HG03196 (cell line): ENCODE measurements at regions not wholly inside any gene's neighbourhood (a gene's known extent, or its start where the extent isn't known, plus 50 kb on each side); places are given as distances from the start of the nearest gene placed in this dataset.
"Not testable (repeated sequence)": the region's sequence is repeated elsewhere in the genome, so short reads cannot be mapped to it uniquely, and the experiment has no call there.

ENCODE experiments used
- ATAC-seq: cut with Tn5 transposase; IDR thresholded peaks from one replicate; pipeline ENCODE4 v1.9.1; 2021; ENCODE audit not compliant: unreplicated experiment

DNA sequence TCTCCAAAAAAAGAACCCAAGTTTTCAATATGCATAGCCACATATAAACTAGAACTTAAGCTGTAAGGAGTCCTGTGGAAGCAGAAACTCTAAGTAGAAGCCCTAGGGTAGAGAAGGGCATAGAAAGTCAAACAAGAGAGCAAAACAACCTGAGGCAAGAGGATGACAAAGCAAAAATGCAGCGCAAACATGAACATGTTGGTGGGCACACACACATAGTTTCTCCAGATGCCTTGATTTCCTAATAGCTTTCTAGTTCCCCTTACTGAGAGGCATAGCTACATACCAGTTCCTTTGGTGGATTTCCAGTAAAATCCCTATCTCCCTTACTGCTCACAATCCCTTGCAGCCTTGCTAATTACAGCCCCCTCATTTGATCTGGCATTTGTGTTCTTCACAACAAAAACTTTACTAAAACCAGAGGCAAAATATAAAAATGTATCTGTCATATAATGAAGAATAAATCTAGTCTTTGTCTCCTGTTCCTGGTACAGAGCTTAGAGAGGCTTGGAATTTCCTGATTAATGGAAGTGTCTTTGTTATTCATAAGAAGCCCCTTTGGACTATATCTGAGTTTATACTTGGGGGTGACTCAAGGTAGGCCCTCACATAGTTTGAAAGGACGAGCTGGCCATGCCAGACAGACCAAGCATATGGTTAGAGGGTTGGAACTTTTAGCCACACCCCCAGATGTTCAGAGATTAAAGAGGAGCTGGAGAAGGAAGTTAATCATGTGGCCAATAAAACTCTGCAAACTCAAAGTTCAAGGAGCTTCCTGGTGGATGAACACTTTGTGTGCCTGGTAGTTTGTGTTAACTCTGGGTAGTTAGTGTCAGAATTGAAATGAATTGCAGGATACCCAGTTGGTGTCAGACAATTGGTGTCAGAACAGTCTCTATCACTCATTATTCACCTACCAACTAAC is 52.7 kb upstream of the ZCCHC13 start:
- ATAC-seq: no peak

DNA sequence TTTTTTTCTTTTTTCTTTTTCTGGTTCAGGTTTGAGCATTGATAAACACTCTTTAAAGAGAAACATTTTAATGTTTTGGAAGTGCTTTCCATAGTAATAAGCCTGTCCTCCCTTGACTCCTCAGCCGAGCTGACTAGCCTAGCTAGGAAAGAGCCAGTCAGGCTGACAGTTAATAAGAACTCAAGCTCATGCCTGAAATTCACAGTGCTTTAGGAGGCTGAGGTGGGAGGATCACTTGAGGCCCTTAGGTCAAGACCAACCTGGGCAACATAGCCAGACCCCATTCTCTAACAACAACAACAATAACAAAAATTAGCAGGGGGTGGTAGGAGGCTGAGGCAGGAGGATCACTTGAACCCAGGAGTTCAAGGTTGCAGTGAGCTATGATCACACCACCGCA is 53.4 kb upstream of the ZCCHC13 start:
- no peak for ATAC-seq

DNA sequence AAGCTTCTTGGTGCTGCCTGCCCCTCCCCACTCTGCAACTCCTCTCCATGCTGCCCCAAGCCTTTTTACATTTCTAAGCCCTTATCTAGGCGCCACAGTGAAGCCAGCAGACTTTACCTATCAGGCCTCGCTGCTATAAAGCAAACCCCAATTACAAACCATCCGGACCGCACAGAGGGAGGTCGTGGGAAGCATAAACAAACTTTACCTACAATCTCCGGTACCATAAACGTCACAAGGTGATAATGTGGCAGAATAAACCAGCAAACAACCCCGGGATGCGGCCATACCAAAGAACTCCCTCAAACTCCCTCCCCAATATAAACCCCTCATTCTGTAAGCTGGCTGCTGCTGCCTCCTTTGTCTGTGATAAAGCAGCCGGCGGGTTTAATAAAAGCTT is 54.0 kb upstream of the ZCCHC13 start:
- no peak for ATAC-seq

DNA sequence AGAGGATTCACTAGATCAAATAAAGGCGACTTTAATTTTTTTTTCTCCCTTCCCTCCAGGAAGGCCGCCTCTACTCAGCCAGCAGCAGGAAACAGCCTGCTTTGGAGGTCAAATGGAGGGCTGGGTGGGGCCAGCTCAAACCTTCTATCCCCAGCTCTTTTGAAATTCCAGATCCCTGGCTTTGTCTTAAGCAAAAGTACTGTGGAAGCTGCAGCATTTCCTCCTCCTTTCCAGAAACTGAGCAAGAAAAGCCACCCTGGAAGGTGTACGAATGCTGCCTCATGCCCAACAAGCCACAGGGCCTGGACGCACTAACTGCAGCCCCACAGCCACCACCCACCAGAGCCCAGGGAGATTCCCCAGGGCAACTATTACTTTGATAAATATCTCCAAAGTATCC is 55.1 kb upstream of the ZCCHC13 start:
- ATAC-seq: no peak

DNA sequence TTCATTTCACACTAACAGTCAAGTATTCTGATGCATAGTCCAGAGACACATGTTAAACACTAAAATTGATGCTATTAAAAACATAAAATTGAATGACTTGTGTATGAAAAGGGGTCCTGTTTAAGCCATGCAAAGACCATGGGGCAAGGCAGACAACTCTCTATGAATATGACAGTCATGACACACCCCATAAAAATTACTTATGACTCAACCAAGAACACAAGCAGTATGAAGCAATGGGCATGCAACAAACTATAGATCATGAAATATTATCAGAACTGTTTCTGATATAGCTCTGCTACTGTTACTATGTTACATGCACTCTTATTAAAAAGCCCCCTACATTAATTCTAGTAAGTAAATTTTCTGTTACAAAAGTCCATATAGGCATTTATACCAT is 57.5 kb upstream of the ZCCHC13 start:
- ATAC-seq: no peak

DNA sequence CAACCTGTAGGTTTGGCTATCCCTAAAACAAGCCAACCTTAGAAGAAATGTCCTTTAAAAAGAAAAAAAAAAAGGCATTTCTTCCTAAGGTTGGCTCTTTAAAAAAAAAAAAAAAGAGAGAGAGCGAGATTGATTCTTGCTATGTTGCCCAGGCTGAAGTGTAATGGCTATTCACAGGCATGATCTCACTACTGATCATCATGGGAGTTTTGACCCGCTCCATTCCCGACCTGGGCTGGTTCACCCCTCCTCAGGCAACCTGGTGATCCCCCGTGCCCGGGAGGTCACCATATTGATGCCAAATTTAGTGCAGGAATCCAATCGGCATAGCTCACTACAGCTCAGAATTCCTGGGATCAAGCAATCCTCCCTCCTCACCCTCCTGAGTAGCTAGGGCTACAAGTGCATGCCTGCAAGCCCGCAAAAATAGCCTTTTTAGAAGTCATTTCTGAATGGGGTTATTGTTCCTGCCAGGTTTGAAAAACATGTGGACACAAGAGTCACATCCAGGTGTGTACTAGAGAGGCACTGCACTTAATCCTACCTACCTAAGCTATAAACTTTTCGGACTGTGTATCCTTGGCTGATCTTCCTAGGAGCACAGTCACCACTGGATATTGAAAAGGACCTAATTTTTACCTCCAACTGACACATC is 61.4 kb upstream of the ZCCHC13 start:
- ATAC-seq: no peak

DNA sequence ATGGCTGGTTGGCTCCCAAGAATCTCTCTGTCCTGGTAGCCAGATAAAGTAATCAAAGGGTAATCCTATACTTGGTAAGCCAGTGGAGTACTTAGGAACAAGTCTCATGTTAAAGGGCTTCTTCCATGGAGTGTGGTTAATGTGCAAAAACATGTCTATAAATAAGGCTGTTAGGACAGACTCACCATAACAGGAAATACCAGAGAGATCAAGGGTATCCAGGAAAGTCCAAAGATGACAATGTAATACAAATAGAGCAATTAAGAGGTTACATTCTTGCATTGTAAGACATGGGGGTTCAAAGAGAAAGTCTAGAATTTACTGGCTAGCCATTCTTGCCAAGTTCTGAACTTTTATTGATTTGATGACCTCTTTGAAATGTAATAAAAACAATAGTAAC is 61.9 kb upstream of the ZCCHC13 start:
- ATAC-seq: no peak

DNA sequence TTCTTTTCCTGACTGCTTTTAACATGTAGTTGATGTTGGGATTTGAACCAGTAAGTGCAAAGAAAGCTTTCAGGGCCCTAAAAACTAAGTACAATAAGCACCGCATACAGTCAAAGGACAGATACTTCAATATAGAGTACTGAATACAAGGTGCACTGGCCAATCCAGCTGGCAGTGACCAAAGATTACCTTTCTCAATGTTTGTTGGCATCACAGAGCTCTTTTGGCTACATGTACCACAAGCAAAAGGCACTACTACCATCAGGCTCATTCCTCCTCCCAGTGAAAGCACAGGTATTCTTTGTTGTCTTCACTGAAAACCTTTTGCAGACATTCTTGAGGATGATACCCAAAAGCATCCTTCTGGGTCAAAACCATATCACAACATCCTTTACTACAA is 65.2 kb upstream of the ZCCHC13 start:
- no peak for ATAC-seq

DNA sequence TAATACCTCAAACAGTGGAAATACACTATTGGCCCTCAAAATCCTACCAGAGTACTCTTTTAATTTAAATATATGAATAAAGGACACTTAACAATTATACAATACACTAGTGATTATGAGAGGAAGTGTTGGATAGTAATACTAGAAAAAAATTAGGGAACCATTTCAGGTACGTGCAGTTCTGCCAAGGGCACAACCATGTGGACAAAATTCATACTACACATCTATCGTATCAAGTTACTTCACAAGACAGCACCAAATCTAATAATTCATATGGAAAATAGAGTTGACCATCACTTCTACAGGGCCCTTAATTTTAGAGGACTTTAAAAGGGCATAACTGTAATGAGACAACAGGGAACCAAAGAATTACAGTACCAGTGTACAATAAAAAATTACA is 69.2 kb upstream of the ZCCHC13 start:
- ATAC-seq: no peak

DNA sequence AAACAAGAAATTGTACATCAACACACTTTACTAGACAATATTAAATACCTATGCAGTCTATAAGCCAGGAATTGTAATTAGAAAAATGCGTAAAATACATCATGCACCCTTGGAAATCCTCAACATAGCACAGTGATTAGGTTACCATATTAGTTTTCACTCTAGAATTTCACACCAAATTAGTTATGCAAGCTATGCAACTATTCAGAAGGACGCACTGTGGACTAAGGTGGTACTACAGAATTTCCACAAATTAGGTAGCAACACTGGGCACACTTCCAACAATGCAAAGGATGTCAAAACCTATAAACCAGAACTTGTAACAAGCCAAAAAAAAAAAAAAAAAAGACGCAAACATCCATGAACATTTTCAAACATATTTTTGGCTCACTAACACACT is 71.1 kb upstream of the ZCCHC13 start:
- ATAC-seq: no peak

DNA sequence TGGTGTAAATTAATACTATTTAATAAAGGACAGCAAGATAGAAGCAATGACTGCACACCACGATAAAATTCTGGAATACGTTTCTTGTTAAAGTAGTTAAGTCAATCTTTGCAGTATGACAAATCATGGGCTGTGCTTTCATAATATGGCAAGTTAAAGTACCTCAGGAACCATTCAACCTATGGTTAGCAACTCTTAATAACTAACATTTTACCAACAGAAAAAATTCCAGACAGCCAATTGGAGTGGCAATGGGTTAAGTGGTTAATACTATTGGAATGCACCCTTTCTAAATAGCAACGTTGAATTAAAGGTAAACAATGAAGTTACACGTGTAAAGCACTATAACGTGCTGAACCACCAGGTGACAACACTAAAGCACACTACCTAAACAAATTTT is 72.4 kb upstream of the ZCCHC13 start:
- no peak for ATAC-seq

DNA sequence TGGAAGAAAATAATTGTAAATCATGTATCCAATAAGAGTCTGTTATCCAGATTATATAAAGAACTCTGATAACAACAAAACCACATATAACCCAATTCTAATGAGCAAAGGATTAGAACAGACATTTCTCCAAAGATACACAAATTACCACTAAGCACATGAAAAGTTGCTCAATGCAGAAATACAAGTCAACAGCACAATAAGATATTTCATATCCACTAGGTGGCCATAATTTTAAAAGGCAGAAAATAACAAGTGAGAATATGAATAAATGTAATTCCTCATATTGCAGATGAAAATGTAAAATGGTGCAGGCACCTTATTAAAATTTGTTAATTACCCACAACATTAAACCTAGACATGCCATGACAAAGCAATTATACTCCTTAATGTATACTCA is 73.9 kb upstream of the ZCCHC13 start:
- no peak for ATAC-seq

DNA sequence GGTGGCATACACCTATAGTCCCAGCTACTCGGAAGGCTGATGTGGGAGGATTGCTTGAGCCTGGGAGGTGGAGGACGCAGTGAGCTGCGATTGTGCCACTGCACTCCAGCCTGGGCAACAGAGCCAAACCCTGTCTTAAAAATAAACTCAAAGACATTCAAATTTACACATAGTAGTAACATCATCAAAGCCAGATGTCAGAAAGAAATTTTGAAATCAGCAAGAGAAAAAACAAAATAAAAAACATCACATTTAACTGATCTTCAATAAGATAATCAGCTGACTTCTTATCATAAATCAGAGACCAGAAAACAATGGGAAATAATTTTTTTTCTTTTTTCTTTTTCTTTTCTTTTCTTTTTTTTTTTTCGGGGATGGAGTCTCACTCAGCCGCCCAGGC is 78.9 kb upstream of the ZCCHC13 start:
- ATAC-seq: no peak

DNA sequence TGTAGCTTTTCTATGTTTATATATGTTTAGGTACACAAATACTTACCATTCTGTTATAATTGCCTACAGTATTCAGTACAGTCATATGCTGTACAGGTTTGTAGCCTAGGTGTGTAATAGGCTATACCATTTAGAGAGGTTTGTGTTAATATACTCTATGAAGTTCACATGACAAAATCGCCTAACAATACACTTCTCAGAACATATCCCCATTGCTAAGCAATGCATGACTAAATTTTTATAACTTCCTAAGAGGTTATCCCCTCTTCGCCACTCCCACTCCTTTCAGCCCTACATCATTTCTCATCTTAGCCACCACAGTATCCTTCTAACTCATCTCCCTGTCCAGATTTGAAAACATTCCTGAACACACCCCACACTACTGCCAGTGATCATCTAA is 83.7 kb upstream of the ZCCHC13 start:
- ATAC-seq: no peak

DNA sequence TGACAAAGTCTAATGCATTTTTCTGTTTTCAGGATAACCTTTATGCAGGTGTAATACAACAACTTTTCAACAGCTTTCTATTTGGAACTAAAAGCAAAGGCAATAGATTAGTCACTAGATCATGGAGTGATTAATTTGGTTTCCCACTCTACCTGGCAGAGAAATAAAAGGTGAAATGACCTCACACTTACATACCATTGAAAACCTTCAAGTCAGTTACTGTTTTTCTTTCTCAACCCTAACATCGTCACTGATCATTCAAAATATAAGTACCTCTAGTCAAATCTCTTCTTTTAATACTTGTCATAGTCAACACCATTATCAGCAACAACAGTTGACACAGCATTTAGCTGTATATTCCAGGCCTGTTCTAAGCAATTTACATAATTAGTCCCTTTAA is 85.1 kb upstream of the ZCCHC13 start:
- ATAC-seq: no peak

DNA sequence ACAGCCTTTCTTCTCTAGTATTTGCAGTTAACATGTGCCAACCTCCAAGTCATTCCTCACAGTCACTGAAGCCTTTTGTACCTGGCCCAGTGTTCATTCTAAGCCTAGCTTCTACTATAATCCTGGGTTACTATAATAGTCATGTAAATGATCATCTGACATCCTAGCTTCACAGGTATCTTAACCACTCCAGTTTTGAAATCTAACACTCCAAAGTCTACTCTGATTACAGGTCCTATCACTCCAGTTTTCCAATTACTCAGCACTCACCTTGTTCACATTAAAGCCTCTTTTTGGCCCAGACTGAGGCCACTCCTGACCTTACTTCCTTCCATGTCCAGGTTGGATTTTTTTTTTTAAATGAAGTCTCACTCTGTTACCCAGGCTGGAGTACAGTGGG is 87.6 kb upstream of the ZCCHC13 start:
- no peak for ATAC-seq

DNA sequence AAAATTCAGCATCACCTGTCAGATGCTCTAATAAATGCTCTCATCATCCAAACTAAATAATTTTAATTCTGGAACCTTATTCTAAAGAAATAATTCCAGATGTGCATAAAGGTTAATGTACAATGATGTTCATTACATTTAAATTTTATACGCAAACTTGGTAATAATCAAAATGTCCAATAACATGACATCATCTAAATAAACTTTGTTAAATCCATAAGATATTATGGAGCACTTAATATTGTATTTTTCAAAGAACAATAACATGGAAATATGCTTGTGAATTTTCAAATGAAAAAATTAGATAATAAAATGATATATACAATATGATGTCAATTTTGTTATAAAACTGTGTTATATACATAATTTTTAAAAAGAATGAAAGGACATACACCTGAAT is 92.1 kb upstream of the ZCCHC13 start:
- ATAC-seq: no peak

DNA sequence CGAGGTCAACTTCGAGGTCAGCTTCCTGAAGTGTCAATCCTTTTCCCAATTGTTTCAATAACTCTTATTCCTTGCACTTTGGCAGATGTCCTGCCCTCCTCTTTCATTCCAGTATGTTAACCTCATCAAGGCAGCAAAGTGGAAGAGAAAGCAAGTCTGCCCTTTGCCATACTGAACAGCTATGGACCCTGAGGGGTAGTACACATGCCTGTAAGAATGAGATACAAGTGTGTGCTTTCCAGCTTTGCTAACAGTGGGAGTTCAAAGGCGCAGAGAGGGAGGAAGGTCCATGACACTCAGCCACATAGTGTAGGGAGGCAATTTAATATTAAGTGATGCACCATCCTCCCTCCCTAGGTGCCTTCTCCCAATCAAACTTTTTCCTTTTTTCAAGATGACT is 96.4 kb upstream of the ZCCHC13 start:
- no peak for ATAC-seq

DNA sequence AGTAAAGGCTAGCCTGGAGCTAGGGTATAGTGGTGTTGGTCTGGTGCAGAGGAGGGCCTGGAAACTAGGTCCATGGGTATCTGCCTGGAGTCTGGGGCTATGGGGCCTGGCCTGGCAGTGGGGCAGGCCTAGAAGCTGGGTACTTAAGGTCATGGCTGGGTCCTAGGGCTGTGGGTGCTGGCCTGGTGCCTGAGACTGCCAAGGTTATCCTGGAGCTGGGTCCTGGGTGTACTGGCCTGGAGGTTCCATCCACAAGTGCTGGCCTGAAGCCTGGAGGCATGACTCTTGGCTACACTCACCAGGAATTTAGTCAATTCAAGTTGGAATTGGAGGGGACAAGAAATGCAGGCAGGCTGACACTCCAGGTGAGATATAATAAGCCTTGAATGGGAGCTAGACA is 108.4 kb upstream of the ZCCHC13 start:
- ATAC-seq: no peak

DNA sequence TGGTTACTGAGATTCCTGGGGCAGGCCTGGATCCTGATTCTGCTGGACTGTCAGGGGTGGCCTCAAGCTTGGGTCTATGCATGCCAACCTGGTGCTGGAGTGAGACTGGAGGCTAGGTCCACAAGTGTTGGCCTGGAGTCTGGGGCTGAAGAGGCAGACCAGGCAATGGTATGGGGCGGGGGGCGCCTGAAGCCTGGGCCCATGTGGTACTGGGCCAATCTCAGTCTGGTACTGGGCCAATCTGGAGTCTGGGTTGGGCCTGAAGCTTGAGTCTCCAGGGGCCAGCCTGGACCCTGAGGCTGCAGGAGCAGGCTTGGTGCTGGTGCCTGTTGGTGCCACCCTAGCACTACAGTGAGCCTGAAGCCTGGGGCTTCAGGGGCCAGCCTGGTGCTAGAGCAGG is 108.9 kb upstream of the ZCCHC13 start:
- ATAC-seq: no peak

DNA sequence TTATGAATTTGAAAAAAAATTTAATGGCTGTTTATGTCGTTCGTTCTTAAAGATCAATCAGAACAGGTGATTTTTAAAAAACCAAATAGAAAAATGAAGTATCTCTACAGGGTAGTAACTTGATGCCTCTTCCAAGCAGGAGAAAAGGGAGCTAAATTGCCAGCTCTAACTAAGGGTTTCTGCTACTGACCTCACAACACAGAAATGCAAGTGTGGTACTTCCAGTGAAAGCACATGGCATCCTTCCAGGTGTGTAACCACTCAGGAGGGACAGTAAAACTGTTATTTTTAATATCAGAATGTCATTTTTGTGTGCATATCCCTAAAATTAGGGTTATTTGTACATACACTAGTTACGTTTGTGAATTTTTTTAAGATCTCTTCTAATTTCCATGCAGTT is 116.8 kb upstream of the ZCCHC13 start:
- no peak for ATAC-seq

DNA sequence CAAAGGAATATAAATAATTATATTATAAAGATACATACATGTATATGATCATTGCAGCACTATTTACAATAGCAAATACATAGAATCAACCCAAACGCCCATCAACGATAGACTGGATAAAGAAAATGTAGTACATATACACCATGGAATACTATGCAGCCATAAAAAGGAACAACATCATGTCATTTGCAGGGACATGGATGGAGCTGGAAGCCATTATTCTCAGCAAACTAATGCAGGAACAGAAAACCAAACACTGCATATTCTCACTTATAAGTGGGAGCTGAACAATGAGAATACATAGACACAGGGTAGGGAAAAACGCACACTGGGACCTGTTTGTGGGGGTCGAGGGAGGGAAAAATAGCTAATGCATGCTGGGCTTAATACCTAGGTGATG is 120.9 kb upstream of the ZCCHC13 start:
- not testable (repeated sequence) for ATAC-seq

DNA sequence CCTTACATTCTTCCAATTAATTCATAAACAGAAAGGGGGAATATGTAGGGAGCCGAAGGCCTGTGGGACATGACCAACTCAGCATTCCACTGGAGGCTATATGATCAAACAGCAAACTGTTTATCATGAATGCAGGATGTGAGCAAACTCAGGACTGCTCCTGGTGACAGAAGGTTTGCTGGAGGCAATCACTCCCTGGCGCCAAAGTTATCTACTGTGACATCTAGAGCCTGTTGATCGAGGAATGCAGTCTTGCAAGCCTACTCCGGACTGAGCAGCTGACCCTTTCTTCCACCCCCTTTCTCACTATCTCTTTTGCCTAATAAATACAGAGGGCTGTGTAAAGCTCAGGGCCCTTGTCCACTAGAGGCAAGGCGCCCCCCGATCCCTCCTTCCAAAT is 122.0 kb upstream of the ZCCHC13 start:
- ATAC-seq: not testable (repeated sequence)
